ENCODE measurements at regions not wholly inside any gene's neighbourhood (a gene's known extent, or its start where the extent isn't known, plus 50 kb on each side); places are given as distances from the start of the nearest gene placed in this dataset.

GRCh38 chrX:80879916-80880315 is 70.2 kb upstream of the BRWD3 start:
- TF ChIP-seq CTCF (IDR thresholded peaks at IDR 0.05) (no peak), EZH2 (IDR thresholded peaks at IDR 0.05; ENCODE audit: borderline replicate concordance, insufficient read depth, low read depth, low read length, poor library complexity, severe bottlenecking) (no peak)
